ENCODE measurements at regions not wholly inside any gene's neighbourhood (a gene's known extent, or its start where the extent isn't known, plus 50 kb on each side); places are given as distances from the start of the nearest gene placed in this dataset.

- Histone ChIP-seq H3K4me3 (no peak overlapping the region), H3K36me3 (ENCODE audit: low read depth) (no peaks in the 10 kb centered on the region), H3K9me3 (no peaks in the 10 kb centered on the region), H3K4me1 (ENCODE audit: low read depth) (peaks cover 5% of the 10 kb centered on the region)
- DNase-seq (peak in 2 of 3 donors; percentile 46 to 54), ATAC-seq (no peak)
- intact Hi-C loops (cut with DNase I, micrococcal nuclease) = no loop called here
- TF ChIP-seq, protein P1, sequence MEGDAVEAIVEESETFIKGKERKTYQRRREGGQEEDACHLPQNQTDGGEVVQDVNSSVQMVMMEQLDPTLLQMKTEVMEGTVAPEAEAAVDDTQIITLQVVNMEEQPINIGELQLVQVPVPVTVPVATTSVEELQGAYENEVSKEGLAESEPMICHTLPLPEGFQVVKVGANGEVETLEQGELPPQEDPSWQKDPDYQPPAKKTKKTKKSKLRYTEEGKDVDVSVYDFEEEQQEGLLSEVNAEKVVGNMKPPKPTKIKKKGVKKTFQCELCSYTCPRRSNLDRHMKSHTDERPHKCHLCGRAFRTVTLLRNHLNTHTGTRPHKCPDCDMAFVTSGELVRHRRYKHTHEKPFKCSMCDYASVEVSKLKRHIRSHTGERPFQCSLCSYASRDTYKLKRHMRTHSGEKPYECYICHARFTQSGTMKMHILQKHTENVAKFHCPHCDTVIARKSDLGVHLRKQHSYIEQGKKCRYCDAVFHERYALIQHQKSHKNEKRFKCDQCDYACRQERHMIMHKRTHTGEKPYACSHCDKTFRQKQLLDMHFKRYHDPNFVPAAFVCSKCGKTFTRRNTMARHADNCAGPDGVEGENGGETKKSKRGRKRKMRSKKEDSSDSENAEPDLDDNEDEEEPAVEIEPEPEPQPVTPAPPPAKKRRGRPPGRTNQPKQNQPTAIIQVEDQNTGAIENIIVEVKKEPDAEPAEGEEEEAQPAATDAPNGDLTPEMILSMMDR (IDR thresholded peaks at IDR 0.05) = peak; percentile 31
Measured at GRCh38 chr5:10856683-10857337, 95.8 kb upstream of the DAP start.

- no peaks in the 10 kb centered on the region for H3K9me3 ChIP-seq
- ATAC-seq (no peak), DNase-seq (no peak)
- no peak overlapping the region for H3K4me3 ChIP-seq
- TF ChIP-seq, protein P1 (IDR thresholded peaks at IDR 0.05) = no peak
- peaks cover 5% of the 10 kb centered on the region for H3K4me1 ChIP-seq (ENCODE audit: low read depth)
- H3K36me3 ChIP-seq (ENCODE audit: low read depth) = no peaks in the 10 kb centered on the region
- intact Hi-C loops (cut with DNase I, micrococcal nuclease) = no loop called here
Measured at GRCh38 chr5:10856071-10856470, 95.0 kb upstream of the DAP start.

GRCh38 chr5:10854506-10855277 lies 93.7 kb upstream of the DAP start:
- DNase-seq = peak in 1 of 3 donors; percentile 33
- H3K9me3 ChIP-seq = no peaks in the 10 kb centered on the region
- intact Hi-C loops (cut with DNase I, micrococcal nuclease) = no loop called here
- H3K4me1 ChIP-seq (ENCODE audit: low read depth) = peaks cover 5% of the 10 kb centered on the region
- ATAC-seq = peak; percentile 67
- no peaks in the 10 kb centered on the region for H3K36me3 ChIP-seq (ENCODE audit: low read depth)
- TF ChIP-seq, protein P1 (IDR thresholded peaks at IDR 0.05) = no peak
- no peak overlapping the region for H3K4me3 ChIP-seq

DNA sequence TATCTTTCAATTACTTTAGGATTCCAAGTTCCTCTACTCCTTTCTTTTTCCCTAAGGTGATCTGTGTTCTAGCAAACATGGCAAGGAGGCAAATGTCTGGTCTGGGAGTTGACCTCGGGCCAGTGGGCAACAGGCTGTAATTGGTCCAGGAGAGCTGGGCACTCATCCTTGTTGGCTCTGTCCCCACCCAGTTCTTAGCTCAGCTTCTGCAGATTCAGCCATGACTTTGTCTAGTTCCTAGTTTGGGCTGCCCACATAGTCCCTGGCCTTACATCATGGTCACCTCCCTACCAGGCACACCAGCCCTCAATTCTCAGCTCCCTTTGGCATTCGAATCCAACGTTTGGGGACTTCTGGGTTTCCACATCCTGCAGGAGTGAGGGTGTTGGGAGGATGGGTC lies 92.1 kb upstream of the DAP start:
- TF ChIP-seq, protein P1 (IDR thresholded peaks at IDR 0.05) = no peak

GRCh38 chr5:10849278-10849677 lies 88.2 kb upstream of the DAP start:
- TF ChIP-seq, protein P1 (IDR thresholded peaks at IDR 0.05) = no peak
- intact Hi-C loops (cut with DNase I, micrococcal nuclease) = no loop called here
- no peak overlapping the region for H3K4me3 ChIP-seq
- H3K36me3 ChIP-seq (ENCODE audit: low read depth) = no peaks in the 10 kb centered on the region
- no peaks in the 10 kb centered on the region for H3K9me3 ChIP-seq
- ATAC-seq (no peak), DNase-seq (no peak)
- peaks cover 5% of the 10 kb centered on the region for H3K4me1 ChIP-seq (ENCODE audit: low read depth)

More for the DNA sequence above, 92.1 kb upstream of the DAP start:
- Histone ChIP-seq H3K9me3 (no peaks in the 10 kb centered on the region), H3K4me1 (ENCODE audit: low read depth) (peaks cover 5% of the 10 kb centered on the region), H3K4me3 (no peak overlapping the region), H3K36me3 (ENCODE audit: low read depth) (no peaks in the 10 kb centered on the region)
- intact Hi-C loops (cut with DNase I, micrococcal nuclease) = no loop called here
- DNase-seq (no peak), ATAC-seq (peak; percentile 15)

All from mucosa of descending colon (tissue), 3 donors.